ENCODE measurements at regions not wholly inside any gene's neighbourhood (a gene's known extent, or its start where the extent isn't known, plus 50 kb on each side); places are given as distances from the start of the nearest gene placed in this dataset.
"Not testable (repeated sequence)": the region's sequence is repeated elsewhere in the genome, so short reads cannot be mapped to it uniquely, and the experiment has no call there.

GRCh38 chr13:24563087-24563486, 50.5 kb upstream of the PARP4 start:
- no peak for DNase-seq (ENCODE audit: low read depth)

GRCh38 chr13:24563971-24564370, 51.4 kb upstream of the PARP4 start:
- peak; percentile 47 for DNase-seq (ENCODE audit: low read depth)

GRCh38 chr13:24564881-24565280, 52.3 kb upstream of the PARP4 start:
- DNase-seq (ENCODE audit: low read depth): no peak

GRCh38 chr13:24567593-24567992, 55.0 kb upstream of the PARP4 start:
- not testable (repeated sequence) for DNase-seq (ENCODE audit: low read depth)

- DNase-seq (ENCODE audit: low read depth): no peak
Observed at GRCh38 chr13:24574847-24575246, 62.3 kb upstream of the PARP4 start.

GRCh38 chr13:24580315-24580714, 67.7 kb upstream of the PARP4 start:
- peak; percentile 63 for DNase-seq (ENCODE audit: low read depth)

- DNase-seq (ENCODE audit: low read depth): not testable (repeated sequence)
Observed at GRCh38 chr13:24581578-24581977, 69.0 kb upstream of the PARP4 start.

- not testable (repeated sequence) for DNase-seq (ENCODE audit: low read depth)
Observed at GRCh38 chr13:24591697-24592096, 79.1 kb upstream of the PARP4 start.

- DNase-seq (ENCODE audit: low read depth): not testable (repeated sequence)
Observed at GRCh38 chr13:24597906-24598670, 82.1 kb upstream of the ATP12A start.

GRCh38 chr13:24599019-24599791, 81.0 kb upstream of the ATP12A start:
- DNase-seq (ENCODE audit: low read depth): not testable (repeated sequence)

- DNase-seq (ENCODE audit: low read depth): peak; percentile 50
Observed at GRCh38 chr13:24605923-24606372, 74.3 kb upstream of the ATP12A start.

- no peak for DNase-seq (ENCODE audit: low read depth)
Observed at GRCh38 chr13:24606486-24607170, 73.6 kb upstream of the ATP12A start.

GRCh38 chr13:24610956-24611355, 69.3 kb upstream of the ATP12A start:
- no peak for DNase-seq (ENCODE audit: low read depth)

- DNase-seq (ENCODE audit: low read depth): no peak
Observed at GRCh38 chr13:24612726-24613125, 67.5 kb upstream of the ATP12A start.

GRCh38 chr13:24613128-24613527, 67.1 kb upstream of the ATP12A start:
- no peak for DNase-seq (ENCODE audit: low read depth)

- peak; percentile 16 for DNase-seq (ENCODE audit: low read depth)
Observed at GRCh38 chr13:24613755-24614154, 66.5 kb upstream of the ATP12A start.

GRCh38 chr13:24614306-24615080, 65.7 kb upstream of the ATP12A start:
- no peak for DNase-seq (ENCODE audit: low read depth)

GRCh38 chr13:24615114-24615513, 65.1 kb upstream of the ATP12A start:
- DNase-seq (ENCODE audit: low read depth): no peak

- no peak for DNase-seq (ENCODE audit: low read depth)
Observed at GRCh38 chr13:24615911-24616472, 64.2 kb upstream of the ATP12A start.

- DNase-seq (ENCODE audit: low read depth): no peak
Observed at GRCh38 chr13:24616514-24616913, 63.7 kb upstream of the ATP12A start.

All from HT1080 (cell line).